GM12865 (cell line): ENCODE measurements at regions not wholly inside any gene's neighbourhood (a gene's known extent, or its start where the extent isn't known, plus 50 kb on each side); places are given as distances from the start of the nearest gene placed in this dataset.

ENCODE experiments used
- DNase-seq: peaks from one replicate; pipeline ENCODE4 v3.0.0; 2010; ENCODE audit warnings: low read depth
- H3K4me3 ChIP-seq: 2 replicates; pipeline ENCODE4 v1.5.1; 2011; ENCODE audit warnings: mild to moderate bottlenecking, low read depth, low read length, control low read depth
- CTCF ChIP-seq: IDR thresholded peaks from 2 replicates; pipeline ENCODE4 v1.5.1; 2011; ENCODE audit warnings: low read length, control low read depth, low read depth, inconsistent platforms; ENCODE audit not compliant: insufficient read depth; ENCODE audit errors: missing control alignments

- DNase-seq, result no peak
- no peak for TF ChIP-seq CTCF
- H3K4me3 ChIP-seq, result no peak overlapping the region
These were observed 134.9 kb upstream of the TENM4 start for GRCh38 chr11:79575701-79576100.

GRCh38 chr11:79570104-79570503, 129.3 kb upstream of the TENM4 start:
- no peak for DNase-seq
- H3K4me3 ChIP-seq, result no peak overlapping the region
- TF ChIP-seq CTCF, result no peak

GRCh38 chr11:79564288-79564925, 123.6 kb upstream of the TENM4 start:
- no peak overlapping the region for H3K4me3 ChIP-seq
- no peak for DNase-seq
- TF ChIP-seq CTCF, result no peak

GRCh38 chr11:79561496-79561895, 120.7 kb upstream of the TENM4 start:
- DNase-seq, result no peak
- H3K4me3 ChIP-seq, result no peak overlapping the region
- TF ChIP-seq CTCF, result no peak

GRCh38 chr11:79550809-79551208, 110.0 kb upstream of the TENM4 start:
- no peak for TF ChIP-seq CTCF
- no peak for DNase-seq

GRCh38 chr11:79547256-79547655, 106.4 kb upstream of the TENM4 start:
- no peak for TF ChIP-seq CTCF
- DNase-seq, result no peak
- H3K4me3 ChIP-seq, result no peak overlapping the region

More at GRCh38 chr11:79550809-79551208, 110.0 kb upstream of the TENM4 start:
- no peak overlapping the region for H3K4me3 ChIP-seq

GRCh38 chr11:79546351-79546750, 105.5 kb upstream of the TENM4 start:
- DNase-seq, result no peak
- no peak overlapping the region for H3K4me3 ChIP-seq
- TF ChIP-seq CTCF, result no peak
